Fibroblast of lung (primary cell): ENCODE measurements at regions not wholly inside any gene's neighbourhood (a gene's known extent, or its start where the extent isn't known, plus 50 kb on each side); places are given as distances from the start of the nearest gene placed in this dataset.

Experiments used
- CTCF ChIP-seq, 2 donors: IDR thresholded peaks in 1 of 2; conservative IDR thresholded peaks in 1 of 2; 1 replicate in 1 of 2; 2 replicates in 1 of 2; pipeline ENCODE4 v1.5.1; 2011 to 2012; ENCODE audit warnings: low read length in 2 of 2, control low read depth in 1 of 2, inconsistent platforms in 1 of 2, low read depth in 1 of 2, mild to moderate bottlenecking in 1 of 2
- EZH2 ChIP-seq: IDR thresholded peaks from 2 replicates; pipeline ENCODE4 v1.5.1; 2012; ENCODE audit warnings: low read length, control low read depth, mild to moderate bottlenecking; ENCODE audit errors: missing control alignments

- no peak for TF ChIP-seq CTCF (conservative IDR thresholded peaks at IDR 0.05 in 1 of 2, IDR thresholded peaks at IDR 0.05 in 1 of 2; ENCODE audit: low read depth in 1 of 2, low read length in 2 of 2)
- TF ChIP-seq EZH2: no peak
Measured at GRCh38 chr18:57913686-57914085, 110.6 kb upstream of the ATP8B1 start.
